GM12891 (cell line): ENCODE measurements at regions not wholly inside any gene's neighbourhood (a gene's known extent, or its start where the extent isn't known, plus 50 kb on each side); places are given as distances from the start of the nearest gene placed in this dataset.
"Not testable (repeated sequence)": the region's sequence is repeated elsewhere in the genome, so short reads cannot be mapped to it uniquely, and the experiment has no call there.

Source experiments
- DNase-seq: peaks from one replicate; pipeline ENCODE4 v3.0.0; 2011; ENCODE audit warnings: low spot score; ENCODE audit not compliant: insufficient read length
- FAIRE-seq: peaks from 2 replicates; lab custom pipeline; 2011; peaks lifted over from hg19 to GRCh38; lab: Jason Lieb, UNC
- PAX5 ChIP-seq: IDR thresholded peaks from 2 replicates; pipeline ENCODE4 v1.6.1; 2011; ENCODE audit warnings: low read length, moderate library complexity, mild to moderate bottlenecking; ENCODE audit not compliant: insufficient read depth, severe bottlenecking
- POLR2A ChIP-seq: IDR thresholded peaks from 2 replicates; pipeline ENCODE4 v1.6.1; 2011; ENCODE audit warnings: low read depth, low read length, control low read depth
- POLR2AphosphoS5 ChIP-seq: IDR thresholded peaks from 2 replicates; pipeline ENCODE4 v1.6.1; 2011; ENCODE audit warnings: low read depth, low read length, control low read depth
- POU2F2 ChIP-seq: IDR thresholded peaks from 2 replicates; pipeline ENCODE4 v1.6.1; 2011; ENCODE audit warnings: low read depth, mild to moderate bottlenecking, control low read depth, low read length, moderate library complexity
- SPI1 ChIP-seq: IDR thresholded peaks from 2 replicates; pipeline ENCODE4 v1.6.1; 2011; ENCODE audit warnings: low read depth, low read length, control low read depth
- TAF1 ChIP-seq: IDR thresholded peaks from 2 replicates; pipeline ENCODE4 v1.6.1; 2011; ENCODE audit warnings: low read depth, low read length, control low read depth

GRCh38 chr16:62335356-62335755 lies 299.1 kb upstream of the CDH8 start:
- FAIRE-seq: no peak
- TF ChIP-seq POLR2AphosphoS5 (no peak), SPI1 (no peak), PAX5 (no peak), POU2F2 (no peak), TAF1 (no peak), POLR2A (no peak)
- DNase-seq: no peak

GRCh38 chr16:62321606-62322005 lies 285.4 kb upstream of the CDH8 start:
- DNase-seq: no peak
- no peak for TF ChIP-seq POLR2AphosphoS5
- TF ChIP-seq POU2F2: no peak
- TF ChIP-seq TAF1: no peak
- TF ChIP-seq SPI1: no peak
- no peak for TF ChIP-seq POLR2A
- TF ChIP-seq PAX5: no peak
- FAIRE-seq: no peak

GRCh38 chr16:62298600-62298999 lies 262.4 kb upstream of the CDH8 start:
- FAIRE-seq (no peak), DNase-seq (no peak)
- TF ChIP-seq POU2F2: no peak
- no peak for TF ChIP-seq POLR2A
- no peak for TF ChIP-seq POLR2AphosphoS5
- TF ChIP-seq PAX5: no peak
- no peak for TF ChIP-seq TAF1
- no peak for TF ChIP-seq SPI1

- TF ChIP-seq TAF1 (no peak), SPI1 (no peak), PAX5 (no peak), POLR2A (no peak), POLR2AphosphoS5 (no peak), POU2F2 (no peak)
- DNase-seq: no peak
- FAIRE-seq: no peak
Observed at GRCh38 chr16:62294213-62294972, 258.2 kb upstream of the CDH8 start.

GRCh38 chr16:62288990-62289629 lies 252.9 kb upstream of the CDH8 start:
- FAIRE-seq (no peak), DNase-seq (no peak)
- TF ChIP-seq POLR2AphosphoS5: no peak
- TF ChIP-seq SPI1: no peak
- no peak for TF ChIP-seq POU2F2
- no peak for TF ChIP-seq POLR2A
- no peak for TF ChIP-seq PAX5
- no peak for TF ChIP-seq TAF1

- DNase-seq: no peak
- no peak for FAIRE-seq
- TF ChIP-seq PAX5: no peak
- no peak for TF ChIP-seq POLR2A
- TF ChIP-seq POLR2AphosphoS5: no peak
- TF ChIP-seq POU2F2: no peak
- TF ChIP-seq SPI1: no peak
- TF ChIP-seq TAF1: no peak
Observed at GRCh38 chr16:62280506-62280905, 244.3 kb upstream of the CDH8 start.

GRCh38 chr16:62277942-62278341 lies 241.7 kb upstream of the CDH8 start:
- no peak for FAIRE-seq
- no peak for TF ChIP-seq POU2F2
- no peak for TF ChIP-seq TAF1
- no peak for TF ChIP-seq POLR2AphosphoS5
- DNase-seq: no peak

- FAIRE-seq (no peak), DNase-seq (no peak)
- TF ChIP-seq POLR2A (no peak), TAF1 (no peak)
Observed at GRCh38 chr16:62276637-62277036, 240.4 kb upstream of the CDH8 start.

GRCh38 chr16:62272035-62272434 lies 235.8 kb upstream of the CDH8 start:
- TF ChIP-seq PAX5 (no peak), POU2F2 (no peak), SPI1 (no peak), POLR2AphosphoS5 (no peak), TAF1 (no peak), POLR2A (no peak)
- DNase-seq (no peak), FAIRE-seq (no peak)

- no peak for FAIRE-seq
- no peak for DNase-seq
- TF ChIP-seq TAF1 (no peak), SPI1 (no peak), POLR2AphosphoS5 (no peak)
Observed at GRCh38 chr16:62261760-62262159, 225.5 kb upstream of the CDH8 start.

- DNase-seq, FAIRE-seq: not testable (repeated sequence)
Observed at GRCh38 chr16:62258931-62259435, 222.7 kb upstream of the CDH8 start.
